ENCODE measurements at regions not wholly inside any gene's neighbourhood (a gene's known extent, or its start where the extent isn't known, plus 50 kb on each side); places are given as distances from the start of the nearest gene placed in this dataset.

- no peak for TF ChIP-seq POLR2A (IDR thresholded peaks at IDR 0.05; ENCODE audit: low read length)
- no peak for TF ChIP-seq GATA1 (IDR thresholded peaks at IDR 0.05; ENCODE audit: low read depth, low read length)
Observed at GRCh38 chr13:65710514-65710913, 1519.6 kb downstream of the PCDH9 start.
